ENCODE measurements at regions not wholly inside any gene's neighbourhood (a gene's known extent, or its start where the extent isn't known, plus 50 kb on each side); places are given as distances from the start of the nearest gene placed in this dataset.

GRCh38 chr4:11544211-11544610 is 115.5 kb upstream of the HS3ST1 start:
- H3K27ac ChIP-seq: no peak overlapping the region
- no peaks in the 10 kb centered on the region for H3K27me3 ChIP-seq
- TF ChIP-seq CTCF (IDR thresholded peaks at IDR 0.05): no peak
- no peak for TF ChIP-seq POLR2A (IDR thresholded peaks at IDR 0.05)
- no peaks in the 10 kb centered on the region for H3K36me3 ChIP-seq
- no peak for DNase-seq
- no peaks in the 10 kb centered on the region for H3K9me3 ChIP-seq
- H3K4me3 ChIP-seq: no peak overlapping the region
- H3K4me1 ChIP-seq: no peaks in the 10 kb centered on the region
- intact Hi-C loops (cut with DNase I; ENCODE audit: low total_unique reads): no loop called here

- H3K36me3 ChIP-seq: no peaks in the 10 kb centered on the region
- H3K4me3 ChIP-seq: no peak overlapping the region
- TF ChIP-seq CTCF (IDR thresholded peaks at IDR 0.05): no peak
- TF ChIP-seq POLR2A (IDR thresholded peaks at IDR 0.05): no peak
- no peaks in the 10 kb centered on the region for H3K27me3 ChIP-seq
- H3K4me1 ChIP-seq: no peaks in the 10 kb centered on the region
- intact Hi-C loops (cut with DNase I; ENCODE audit: low total_unique reads): no loop called here
- no peak for DNase-seq
- no peak overlapping the region for H3K27ac ChIP-seq
- no peaks in the 10 kb centered on the region for H3K9me3 ChIP-seq
Observed at GRCh38 chr4:11543706-11544105, 115.0 kb upstream of the HS3ST1 start.

GRCh38 chr4:11542952-11543351 is 114.3 kb upstream of the HS3ST1 start:
- Histone ChIP-seq H3K36me3 (no peaks in the 10 kb centered on the region), H3K9me3 (no peaks in the 10 kb centered on the region), H3K4me3 (no peak overlapping the region), H3K27ac (no peak overlapping the region), H3K4me1 (no peaks in the 10 kb centered on the region), H3K27me3 (no peaks in the 10 kb centered on the region)
- TF ChIP-seq POLR2A (IDR thresholded peaks at IDR 0.05): no peak
- no peak for TF ChIP-seq CTCF (IDR thresholded peaks at IDR 0.05)
- intact Hi-C loops (cut with DNase I; ENCODE audit: low total_unique reads): no loop called here
- DNase-seq: no peak

- Histone ChIP-seq H3K27me3 (no peaks in the 10 kb centered on the region), H3K4me1 (no peaks in the 10 kb centered on the region), H3K36me3 (no peaks in the 10 kb centered on the region), H3K27ac (no peak overlapping the region), H3K4me3 (no peak overlapping the region), H3K9me3 (no peaks in the 10 kb centered on the region)
- intact Hi-C loops (cut with DNase I; ENCODE audit: low total_unique reads): no loop called here
- no peak for DNase-seq
- no peak for TF ChIP-seq POLR2A (IDR thresholded peaks at IDR 0.05)
- no peak for TF ChIP-seq CTCF (IDR thresholded peaks at IDR 0.05)
Observed at GRCh38 chr4:11537846-11538245, 109.2 kb upstream of the HS3ST1 start.

- intact Hi-C loops (cut with DNase I; ENCODE audit: low total_unique reads): no loop called here
- Histone ChIP-seq H3K9me3 (no peaks in the 10 kb centered on the region), H3K4me1 (no peaks in the 10 kb centered on the region), H3K4me3 (no peak overlapping the region), H3K27me3 (no peaks in the 10 kb centered on the region), H3K27ac (no peak overlapping the region), H3K36me3 (no peaks in the 10 kb centered on the region)
- TF ChIP-seq CTCF (IDR thresholded peaks at IDR 0.05): no peak
- no peak for TF ChIP-seq POLR2A (IDR thresholded peaks at IDR 0.05)
- no peak for DNase-seq
Observed at GRCh38 chr4:11535333-11535732, 106.6 kb upstream of the HS3ST1 start.
